Adrenal gland (tissue), 9 donors: ENCODE measurements at regions not wholly inside any gene's neighbourhood (a gene's known extent, or its start where the extent isn't known, plus 50 kb on each side); places are given as distances from the start of the nearest gene placed in this dataset.
"Not testable (repeated sequence)": the region's sequence is repeated elsewhere in the genome, so short reads cannot be mapped to it uniquely, and the experiment has no call there.

Source experiments
- DNase-seq, 7 donors: peaks; one replicate each; pipeline ENCODE4 v3.0.0-alpha.2; 2019 to 2020
- H3K27ac ChIP-seq, 5 donors: fragments of 200-600 bp; sonication (generic) in 4 of 5; 1 replicate in 3 of 5; 2 replicates in 2 of 5; pipeline versions ENCODE4 v1.5.1 to v1.8.0; 2016 to 2020; ENCODE audit warnings: mild to moderate bottlenecking in 1 of 5
- H3K27me3 ChIP-seq: fragments of 200-600 bp; 2 replicates; pipeline ENCODE4 v1.8.0; 2021
- H3K36me3 ChIP-seq, 2 donors: fragments of 200-600 bp; replicated peaks in 1 of 2; 1 replicate in 1 of 2; 2 replicates in 1 of 2; pipeline versions ENCODE4 v1.5.1 to v1.8.0; 2018 to 2022
- H3K4me1 ChIP-seq, 2 donors: fragments of 200-600 bp; replicated peaks in 1 of 2; 1 replicate in 1 of 2; 2 replicates in 1 of 2; pipeline versions ENCODE4 v1.5.1 to v1.8.0; 2018 to 2021
- H3K4me3 ChIP-seq, 4 donors: fragments of 200-600 bp; sonication (generic) in 3 of 4; one replicate each; pipeline ENCODE4 v1.5.1; 2016 to 2018
- H3K9me3 ChIP-seq, 3 donors: fragments of 200-600 bp; sonication (generic) in 1 of 3; replicated peaks in 1 of 3; 1 replicate in 2 of 3; 2 replicates in 1 of 3; pipeline versions ENCODE4 v1.5.1 to v1.8.0; 2016 to 2021
- POLR2A ChIP-seq, 2 donors: fragments of 450-650 bp; IDR thresholded peaks; one replicate each; pipeline ENCODE4 v1.6.1; 2017; ENCODE audit warnings: antibody characterized with exemption in 2 of 2, mild to moderate bottlenecking in 2 of 2, moderate library complexity in 1 of 2
- WGBS, 4 donors: extraction: QIAGEN DNeasy Blood & Tissue Kit in 2 of 4; methylation state at CpG; one replicate each; pipeline versions ENCODE4 v1.1.5 to v1.1.7; 2013 to 2017; 5-methylcytosine and 5-hydroxymethylcytosine counted together
- intact Hi-C, 2 donors: fragments of 100-400 bp; cut with DNase I; formaldehyde crosslinking; loops; one replicate each; pipeline versions ENCODE4 v1.14.1 to v1.15.0; 2022 to 2023
- TF ChIP-seq, protein P1 (sequence below), 6 experiments: fragments of 450-650 bp in 4 of 6; fragments of 200-600 bp in 2 of 6; sonication (generic) in 1 of 6; IDR thresholded peaks; 1 replicate in 5 of 6; 2 replicates in 1 of 6; pipeline versions ENCODE4 v1.5.1 to v1.8.0; 2016 to 2021; ENCODE audit warnings: antibody characterized with exemption in 6 of 6, mild to moderate bottlenecking in 2 of 6, moderate library complexity in 1 of 6
- donor health status: healthy with polysubstance abuse.
- donor health status: Bipolar disorder and iron deficiency.
- donor health status: DM: yes; HTN: yes; CAD: no.
- donor health status: DM: no; HTN: no; CAD: no.
- donor health status: DM: no; HTN: no; CAD: no.

DNA sequence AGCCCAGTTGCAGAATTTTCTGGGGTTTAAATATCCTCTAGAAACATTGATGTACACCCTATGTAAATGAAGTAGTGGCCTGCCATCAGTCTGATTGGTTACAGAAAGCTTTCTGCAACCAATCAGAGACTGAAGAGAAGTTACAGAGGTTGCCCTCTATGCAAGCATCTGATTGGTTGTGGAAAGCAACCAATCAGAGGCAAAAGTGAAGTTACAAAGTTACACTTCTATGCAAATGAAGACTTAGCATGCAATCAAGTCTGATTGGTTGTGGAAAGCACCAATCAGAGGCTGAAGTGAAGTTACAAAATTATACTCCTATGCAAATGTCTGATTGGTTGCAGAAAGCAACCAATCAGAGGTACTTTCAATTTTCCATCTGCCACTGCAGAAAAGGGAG is 51.9 kb upstream of the USP9X start:
- Histone ChIP-seq H3K36me3 (no peaks in the 10 kb centered on the region), H3K27ac (no peak overlapping the region), H3K4me3 (no peak overlapping the region), H3K27me3 (peaks cover 4% of the 10 kb centered on the region), H3K9me3 (no peaks in the 10 kb centered on the region), H3K4me1 (no peaks in the 10 kb centered on the region)
- TF ChIP-seq, protein P1, sequence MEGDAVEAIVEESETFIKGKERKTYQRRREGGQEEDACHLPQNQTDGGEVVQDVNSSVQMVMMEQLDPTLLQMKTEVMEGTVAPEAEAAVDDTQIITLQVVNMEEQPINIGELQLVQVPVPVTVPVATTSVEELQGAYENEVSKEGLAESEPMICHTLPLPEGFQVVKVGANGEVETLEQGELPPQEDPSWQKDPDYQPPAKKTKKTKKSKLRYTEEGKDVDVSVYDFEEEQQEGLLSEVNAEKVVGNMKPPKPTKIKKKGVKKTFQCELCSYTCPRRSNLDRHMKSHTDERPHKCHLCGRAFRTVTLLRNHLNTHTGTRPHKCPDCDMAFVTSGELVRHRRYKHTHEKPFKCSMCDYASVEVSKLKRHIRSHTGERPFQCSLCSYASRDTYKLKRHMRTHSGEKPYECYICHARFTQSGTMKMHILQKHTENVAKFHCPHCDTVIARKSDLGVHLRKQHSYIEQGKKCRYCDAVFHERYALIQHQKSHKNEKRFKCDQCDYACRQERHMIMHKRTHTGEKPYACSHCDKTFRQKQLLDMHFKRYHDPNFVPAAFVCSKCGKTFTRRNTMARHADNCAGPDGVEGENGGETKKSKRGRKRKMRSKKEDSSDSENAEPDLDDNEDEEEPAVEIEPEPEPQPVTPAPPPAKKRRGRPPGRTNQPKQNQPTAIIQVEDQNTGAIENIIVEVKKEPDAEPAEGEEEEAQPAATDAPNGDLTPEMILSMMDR (IDR thresholded peaks at IDR 0.05) = no peak
- no peak for TF ChIP-seq POLR2A (IDR thresholded peaks at IDR 0.05)
- peak in 1 of 7 donors; percentile 25 for DNase-seq
- intact Hi-C loops = no loop called here

DNA sequence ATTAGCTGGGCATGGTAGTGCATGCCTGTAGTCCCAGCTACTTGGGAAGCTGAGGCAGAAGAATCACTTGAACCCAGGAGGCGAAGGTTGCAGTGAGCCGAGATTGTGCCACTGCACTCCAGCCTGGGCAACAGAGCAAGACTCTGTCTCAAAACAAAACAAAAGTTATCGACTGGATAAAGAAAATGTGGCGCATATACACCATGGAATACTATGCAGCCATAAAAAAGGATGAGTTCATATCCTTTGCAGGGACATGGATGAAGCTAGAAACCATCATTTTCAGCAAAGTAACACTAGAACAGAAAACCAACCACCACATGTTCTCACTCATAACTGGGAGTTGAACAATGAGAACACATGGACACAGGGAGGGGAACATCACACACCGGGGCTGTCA is 50.3 kb upstream of the USP9X start:
- H3K4me3 ChIP-seq, intact Hi-C loops, H3K4me1 ChIP-seq, H3K27ac ChIP-seq, H3K27me3 ChIP-seq, DNase-seq, H3K9me3 ChIP-seq, H3K36me3 ChIP-seq: not testable (repeated sequence)
- WGBS, 4 donors = 92 to 100% (median 97%) methylated on average over 5 of the region's 5 CpGs
